ENCODE measurements at regions not wholly inside any gene's neighbourhood (a gene's known extent, or its start where the extent isn't known, plus 50 kb on each side); places are given as distances from the start of the nearest gene placed in this dataset.
"Not testable (repeated sequence)": the region's sequence is repeated elsewhere in the genome, so short reads cannot be mapped to it uniquely, and the experiment has no call there.

GRCh38 chr2:220377482-220378155 lies 750.2 kb downstream of the SLC4A3 start:
- no peak for DNase-seq

DNA sequence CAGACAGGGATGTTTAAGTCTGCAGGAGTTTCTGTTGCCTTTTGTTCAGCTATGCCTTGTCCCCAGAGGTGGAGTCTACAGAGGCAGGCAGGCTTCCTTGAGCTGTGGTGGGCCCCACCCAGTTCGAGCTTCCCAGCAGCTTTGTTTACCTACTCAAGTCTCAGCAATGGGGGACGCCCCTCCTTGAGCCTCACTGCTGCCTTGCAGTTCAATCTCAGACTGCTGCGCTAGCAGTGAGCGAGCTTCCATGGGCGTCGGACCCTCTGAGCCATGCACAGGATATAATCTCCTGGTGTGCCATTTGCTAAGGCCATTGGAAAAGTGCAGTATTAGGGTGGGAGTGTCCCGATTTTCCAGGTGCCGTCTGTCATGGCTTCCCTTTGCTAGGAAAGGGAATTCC lies 760.3 kb downstream of the SLC4A3 start:
- DNase-seq = not testable (repeated sequence)

DNA sequence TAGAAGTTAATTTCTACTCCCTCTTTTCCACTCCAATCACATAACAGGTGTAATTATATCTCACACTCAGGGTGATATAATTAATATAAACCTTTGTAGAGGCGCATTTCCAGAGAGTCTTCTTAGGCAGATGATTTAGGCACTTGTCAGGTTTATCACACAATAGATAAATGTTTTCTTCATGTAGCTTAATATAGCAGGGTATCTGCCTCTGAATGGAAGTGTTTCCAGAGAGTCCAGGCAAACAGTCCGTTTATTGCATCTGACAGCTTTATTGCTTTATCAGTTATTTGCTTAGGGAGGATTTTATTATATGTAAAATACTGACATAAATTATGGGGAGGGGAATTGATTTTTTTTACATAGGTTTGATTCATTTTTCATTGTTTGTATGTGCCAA lies 766.3 kb downstream of the SLC4A3 start:
- DNase-seq = no peak

- no peak for DNase-seq
Measured at GRCh38 chr2:220394433-220394832, 767.0 kb downstream of the SLC4A3 start.

DNA sequence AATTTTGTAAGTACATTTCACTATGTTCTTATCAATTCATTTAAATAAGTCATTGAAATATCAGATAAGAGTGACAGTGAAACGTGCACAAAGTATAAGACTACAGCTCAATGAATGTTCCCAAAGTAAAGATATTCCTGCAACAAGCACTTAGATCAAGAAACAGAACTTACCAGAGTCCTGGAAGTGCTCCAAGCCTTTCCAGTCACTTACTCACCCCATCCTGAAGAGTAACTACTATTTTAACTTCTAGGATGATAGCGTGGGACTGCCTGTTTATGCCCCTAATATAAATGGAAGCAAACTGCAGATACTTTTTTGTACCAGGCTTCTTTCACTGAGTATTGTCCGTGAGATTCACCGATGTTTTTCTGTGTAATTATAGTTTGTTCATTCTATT lies 768.9 kb downstream of the SLC4A3 start:
- no peak for DNase-seq

- DNase-seq = no peak
Measured at GRCh38 chr2:220410296-220410695, 782.9 kb downstream of the SLC4A3 start.

GRCh38 chr2:220417503-220417902 lies 790.1 kb downstream of the SLC4A3 start:
- DNase-seq = peak; percentile 19

GRCh38 chr2:220419647-220420046 lies 792.2 kb downstream of the SLC4A3 start:
- no peak for DNase-seq

DNA sequence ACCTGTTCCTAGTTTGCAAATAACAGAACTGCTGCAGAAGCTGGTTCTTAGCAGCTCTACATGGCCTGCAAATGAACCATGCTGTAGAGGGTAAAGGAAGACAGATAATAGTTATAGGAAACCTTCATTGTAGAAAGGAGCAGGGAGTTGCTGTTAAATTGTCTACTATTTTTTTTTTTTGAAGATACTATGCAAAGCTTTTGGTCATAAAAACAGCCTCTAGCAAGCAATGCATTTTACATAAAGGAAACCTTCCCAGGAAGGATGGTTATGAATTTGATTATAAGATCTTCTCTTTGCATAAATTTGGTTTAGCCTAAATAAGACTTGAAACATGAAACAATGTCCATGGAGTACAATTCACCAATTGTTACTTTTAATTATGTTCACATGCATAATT lies 793.4 kb downstream of the SLC4A3 start:
- no peak for DNase-seq

- no peak for DNase-seq
Measured at GRCh38 chr2:220422676-220423075, 795.2 kb downstream of the SLC4A3 start.

DNA sequence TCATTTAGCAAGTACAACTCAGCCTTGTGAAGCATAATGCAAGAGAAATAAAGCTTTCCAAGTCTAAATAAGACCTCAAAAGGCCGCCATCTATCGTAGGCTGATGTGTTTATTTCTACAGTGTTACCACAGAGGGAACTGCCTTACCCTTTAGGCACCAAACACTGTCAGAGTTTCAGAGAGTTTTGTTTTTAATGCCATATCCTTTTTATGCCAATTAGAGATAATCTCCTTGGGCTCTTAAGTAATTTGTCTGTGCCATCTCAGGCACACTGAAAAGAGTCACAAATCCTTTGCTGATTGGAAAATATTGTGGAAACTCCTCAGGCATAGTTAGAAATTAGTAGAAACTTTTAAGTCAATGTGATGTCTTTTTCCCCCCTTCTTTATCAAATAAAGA lies 797.1 kb downstream of the SLC4A3 start:
- DNase-seq = no peak

DNA sequence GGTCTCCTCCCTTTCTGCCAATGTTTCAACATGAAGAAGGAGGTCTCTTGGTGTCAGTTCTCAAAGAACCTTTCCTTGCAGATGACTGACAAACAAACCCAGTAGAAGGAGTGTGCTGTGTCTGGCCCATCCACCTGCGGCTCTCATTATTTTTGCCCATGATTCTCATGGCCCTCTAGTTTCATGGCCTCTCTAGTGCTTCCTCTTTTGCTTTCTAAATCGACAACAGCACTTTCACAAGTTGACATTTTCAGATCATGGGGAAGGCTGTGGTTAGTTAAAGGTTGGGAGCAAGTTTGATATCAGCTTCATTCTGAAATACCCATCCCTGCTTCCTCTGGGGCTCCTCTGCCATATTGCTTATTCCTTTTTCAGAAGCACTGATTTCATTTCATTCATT lies 805.2 kb downstream of the SLC4A3 start:
- DNase-seq = no peak

- no peak for DNase-seq
Measured at GRCh38 chr2:220433131-220433530, 805.7 kb downstream of the SLC4A3 start.

- DNase-seq = no peak
Measured at GRCh38 chr2:220434385-220434784, 807.0 kb downstream of the SLC4A3 start.

GRCh38 chr2:220437938-220438337 lies 810.5 kb downstream of the SLC4A3 start:
- DNase-seq = no peak

GRCh38 chr2:220440731-220441130 lies 813.3 kb downstream of the SLC4A3 start:
- DNase-seq = no peak

DNA sequence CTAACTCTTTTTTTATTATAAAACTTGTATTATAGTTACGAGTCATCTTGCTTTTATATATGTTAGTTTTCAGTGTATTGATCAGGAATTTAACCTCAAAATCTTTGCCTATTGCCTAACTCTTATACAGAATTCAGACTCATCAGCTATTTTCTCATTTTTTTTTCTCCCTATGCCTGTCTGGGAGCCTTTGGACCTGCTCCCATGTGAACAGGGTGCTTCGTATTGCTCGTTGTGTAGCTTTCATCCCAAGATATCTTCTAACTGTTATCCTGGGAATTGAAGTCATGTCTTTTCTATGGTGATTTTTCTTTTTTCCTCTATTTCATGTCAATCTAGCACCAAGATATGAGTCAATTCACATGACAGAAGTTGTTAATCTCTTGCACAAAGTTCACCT lies 814.0 kb downstream of the SLC4A3 start:
- DNase-seq = no peak

GRCh38 chr2:220442012-220442411 lies 814.6 kb downstream of the SLC4A3 start:
- no peak for DNase-seq

- no peak for DNase-seq
Measured at GRCh38 chr2:220445429-220446105, 818.1 kb downstream of the SLC4A3 start.

GRCh38 chr2:220446106-220446712 lies 818.8 kb downstream of the SLC4A3 start:
- DNase-seq = no peak

DNA sequence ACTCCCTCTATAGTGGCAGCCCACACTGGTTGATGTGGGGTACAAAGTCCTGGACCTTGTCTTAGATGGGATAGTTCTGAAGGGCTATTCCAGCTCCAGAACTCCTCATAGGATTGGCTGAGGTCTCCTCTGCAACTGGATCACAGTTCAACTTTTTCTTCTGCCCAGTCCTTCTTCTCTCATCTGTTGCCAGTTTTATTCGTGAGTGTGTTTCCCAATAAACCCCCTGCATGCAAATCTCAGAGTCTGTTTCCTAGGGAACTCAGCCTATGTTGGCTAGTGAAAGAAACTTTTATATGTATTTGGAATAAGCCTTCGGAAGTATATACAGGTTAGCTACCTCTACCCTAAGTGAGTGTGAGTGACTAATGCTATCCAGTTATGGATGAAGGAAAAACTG lies 823.4 kb downstream of the SLC4A3 start:
- DNase-seq = no peak

- no peak for DNase-seq
Measured at GRCh38 chr2:220451438-220451837, 824.0 kb downstream of the SLC4A3 start.

DNA sequence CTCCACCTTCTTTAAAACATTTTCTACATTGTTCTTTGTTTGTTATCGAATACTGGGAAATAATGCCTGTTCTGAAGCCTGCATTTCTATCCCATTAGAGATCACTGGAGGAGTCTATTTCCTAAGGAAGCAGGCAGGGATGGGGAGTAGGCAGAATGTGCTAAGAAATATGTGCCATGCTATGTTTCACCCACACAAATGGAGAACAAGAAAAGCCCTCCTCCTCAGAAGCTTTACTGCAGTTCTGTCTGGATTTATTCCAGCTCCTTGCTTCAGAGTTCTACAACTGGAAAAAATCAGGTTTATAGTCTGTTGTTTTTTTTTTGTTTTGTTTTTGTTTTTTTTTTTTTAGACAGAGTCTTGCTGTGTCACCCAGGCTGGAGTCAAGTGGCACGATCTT lies 825.1 kb downstream of the SLC4A3 start:
- DNase-seq = no peak

DNA sequence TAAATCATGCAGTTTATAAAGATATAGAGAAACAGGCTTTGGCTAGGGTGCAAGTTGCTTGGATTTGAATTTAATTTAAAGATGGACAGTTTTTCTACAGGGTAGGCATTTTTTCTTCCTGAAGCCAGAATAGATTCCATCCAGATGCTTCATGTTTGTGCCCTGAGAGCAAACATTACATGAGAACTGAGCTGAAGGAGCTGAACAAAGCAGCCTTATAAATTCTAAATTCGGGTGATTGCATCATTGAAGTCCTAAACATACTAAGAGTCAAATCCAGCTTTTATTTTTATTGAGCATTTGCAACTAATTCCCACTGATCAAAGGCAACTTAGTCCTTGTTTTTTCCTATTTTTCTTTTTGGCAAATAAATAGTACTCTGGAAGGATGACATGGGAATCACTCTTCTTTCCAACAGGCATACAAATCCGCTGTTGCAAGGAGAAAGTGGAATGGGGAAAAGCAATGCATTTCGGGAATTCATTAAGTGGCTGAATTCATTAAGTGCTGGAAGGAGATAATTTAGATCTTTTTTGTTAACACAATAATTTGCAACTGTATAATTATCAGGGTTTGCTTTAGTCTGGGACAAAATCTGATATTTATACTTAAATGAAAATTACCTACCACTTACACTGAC lies 828.0 kb downstream of the SLC4A3 start:
- DNase-seq = no peak
